M059J (cell line): ENCODE measurements at regions not wholly inside any gene's neighbourhood (a gene's known extent, or its start where the extent isn't known, plus 50 kb on each side); places are given as distances from the start of the nearest gene placed in this dataset.
A peak's percentile ranks its signal among the peaks of the same experiment; 100 is the strongest.
"Not testable (repeated sequence)": the region's sequence is repeated elsewhere in the genome, so short reads cannot be mapped to it uniquely, and the experiment has no call there.

Experiments used
- DNase-seq: peaks from one replicate; pipeline ENCODE4 v3.0.0-alpha.2; 2012; ENCODE audit warnings: low read depth

DNA sequence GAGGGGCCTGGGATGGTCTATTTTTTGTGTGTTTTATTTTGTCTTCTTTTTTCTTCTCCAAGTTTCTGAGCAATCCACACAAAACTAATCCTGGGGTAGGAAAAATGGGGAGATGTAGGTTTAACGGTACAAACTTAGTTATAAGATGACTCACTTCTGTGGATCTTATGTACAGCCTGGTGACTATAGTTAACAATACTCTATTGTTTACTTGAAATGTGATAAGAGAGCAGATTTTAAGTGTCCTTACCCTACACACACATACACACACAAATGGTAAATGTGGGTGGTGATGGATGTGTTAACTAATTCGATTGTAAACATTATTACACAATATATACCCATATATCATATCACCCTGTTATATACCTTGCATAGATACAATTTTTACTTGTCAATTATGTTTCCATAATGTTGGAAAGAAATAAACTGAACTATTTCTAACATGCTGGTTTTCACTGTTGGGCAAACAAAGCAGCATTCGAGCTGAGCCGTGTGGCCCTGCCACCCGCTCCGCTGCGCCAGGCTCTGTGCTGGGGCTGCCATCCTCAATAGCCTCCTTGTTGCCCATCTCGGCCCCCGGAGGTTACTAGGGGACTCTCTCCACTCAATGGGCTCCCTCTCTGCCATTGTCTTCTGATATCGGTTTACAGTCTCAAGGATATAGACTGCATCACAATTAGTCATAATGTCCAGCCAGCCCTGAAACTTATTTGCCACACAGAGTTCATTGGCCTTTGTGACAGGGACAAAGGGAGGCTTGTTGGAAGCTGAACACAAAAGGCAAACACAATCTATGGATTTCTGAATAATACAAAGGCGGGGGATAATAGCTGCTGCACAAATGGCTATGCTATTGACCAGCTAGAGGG is 380.3 kb upstream of the MAF start:
- DNase-seq = no peak

DNA sequence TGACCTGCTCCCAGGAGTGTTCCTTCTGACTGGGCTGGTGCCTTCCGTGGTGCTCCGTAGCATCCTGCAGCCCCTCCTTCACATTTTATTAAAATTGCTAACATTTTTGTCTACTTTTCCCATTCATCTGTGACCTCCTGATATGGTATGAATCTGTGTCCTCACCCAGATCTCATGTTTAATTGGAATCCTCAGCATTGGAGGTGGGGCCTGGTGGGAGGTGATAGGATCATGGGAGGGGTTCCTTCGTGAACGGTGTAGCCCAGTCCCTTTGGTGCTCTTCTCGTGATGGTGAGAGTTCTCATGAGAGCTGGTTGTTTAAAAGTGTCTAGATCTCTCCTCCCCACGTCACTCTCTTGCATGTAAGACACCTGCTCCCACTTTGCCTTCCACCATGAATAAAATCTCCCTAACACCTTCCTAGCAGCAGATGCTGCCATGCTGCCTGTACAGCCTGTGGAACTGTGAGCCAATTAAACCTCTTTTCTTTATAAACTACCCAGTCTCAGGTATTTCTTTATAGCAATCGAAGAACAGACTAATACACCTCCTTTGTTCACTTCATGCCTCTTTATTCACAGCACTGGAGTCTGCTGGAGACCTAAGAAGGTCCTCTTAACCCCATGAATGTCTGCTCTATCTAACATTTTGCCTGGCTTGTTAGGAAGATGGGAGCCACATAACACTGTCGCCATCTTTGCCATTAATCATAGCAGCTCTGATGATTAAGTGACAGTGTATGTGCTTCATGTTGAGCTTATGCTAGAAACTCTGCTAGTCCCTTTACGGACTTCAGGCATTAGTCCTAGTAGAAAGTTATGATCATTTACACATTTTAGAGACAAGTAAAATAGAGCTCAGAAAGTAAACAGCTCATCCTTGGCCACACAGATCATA is 377.7 kb upstream of the MAF start:
- no peak for DNase-seq

DNA sequence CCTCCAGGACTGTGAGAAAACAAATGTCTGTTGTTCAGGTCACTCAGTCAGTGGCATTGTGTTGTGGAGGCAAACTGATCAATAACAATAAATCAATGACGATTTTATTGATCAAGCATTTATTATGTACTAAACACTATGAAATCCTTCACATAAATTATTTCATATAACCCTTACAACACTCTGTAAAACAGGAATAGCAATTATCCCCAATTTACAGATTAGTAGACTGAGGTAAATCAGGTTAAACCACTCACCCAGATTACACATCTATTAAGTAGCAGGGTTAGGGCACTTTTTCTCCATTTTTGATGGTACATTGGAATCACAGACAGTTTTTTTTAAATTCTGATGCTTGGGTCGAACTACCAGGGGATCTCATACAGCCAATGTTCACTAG is 372.8 kb upstream of the MAF start:
- DNase-seq = no peak

DNA sequence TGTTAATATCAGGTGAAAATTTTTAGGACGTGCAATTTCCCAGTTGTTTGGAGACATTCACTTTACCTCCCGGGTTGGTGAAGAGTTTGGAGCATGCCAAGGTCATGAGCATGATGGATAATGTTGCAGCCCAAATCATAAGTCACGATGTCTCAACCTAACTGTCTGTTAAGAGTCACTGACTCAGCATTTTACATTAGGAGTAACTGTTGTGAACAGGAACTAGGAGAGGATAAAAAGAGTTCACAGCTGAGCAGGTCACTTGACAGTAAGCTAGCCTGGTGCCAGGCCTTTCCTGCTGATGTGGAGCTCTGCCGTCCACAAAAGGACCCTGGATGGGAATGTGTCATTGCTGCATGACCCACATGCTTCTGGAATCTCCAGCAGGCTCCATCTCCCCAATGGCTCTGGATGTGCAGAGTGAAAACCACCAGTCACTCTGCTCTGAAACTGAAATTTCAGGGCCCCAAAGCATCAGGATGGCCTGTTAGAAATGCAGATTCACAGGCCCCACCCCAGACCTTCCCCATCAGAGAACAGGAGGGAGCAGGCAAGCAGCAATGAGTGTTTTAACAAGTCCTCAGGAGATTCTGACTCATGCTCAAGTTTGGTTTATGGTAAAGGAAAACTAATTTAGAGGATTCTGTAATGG is 371.6 kb upstream of the MAF start:
- DNase-seq = peak; percentile 9

DNA sequence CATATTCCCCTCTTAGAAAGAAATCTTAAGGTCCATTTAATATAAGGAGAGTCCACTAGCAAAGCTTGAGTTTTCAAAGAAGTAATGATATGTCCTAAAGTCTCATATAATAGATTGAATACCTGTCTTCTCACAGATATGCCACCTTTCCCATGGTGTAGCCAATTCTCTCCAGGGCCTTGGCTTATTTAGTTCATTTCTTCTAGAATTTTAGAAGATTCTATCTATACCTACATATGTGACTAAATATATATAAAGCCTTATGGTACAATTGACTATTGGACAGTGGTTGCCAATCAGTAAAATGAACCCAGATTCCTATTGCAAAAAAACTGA is 370.7 kb upstream of the MAF start:
- no peak for DNase-seq

DNA sequence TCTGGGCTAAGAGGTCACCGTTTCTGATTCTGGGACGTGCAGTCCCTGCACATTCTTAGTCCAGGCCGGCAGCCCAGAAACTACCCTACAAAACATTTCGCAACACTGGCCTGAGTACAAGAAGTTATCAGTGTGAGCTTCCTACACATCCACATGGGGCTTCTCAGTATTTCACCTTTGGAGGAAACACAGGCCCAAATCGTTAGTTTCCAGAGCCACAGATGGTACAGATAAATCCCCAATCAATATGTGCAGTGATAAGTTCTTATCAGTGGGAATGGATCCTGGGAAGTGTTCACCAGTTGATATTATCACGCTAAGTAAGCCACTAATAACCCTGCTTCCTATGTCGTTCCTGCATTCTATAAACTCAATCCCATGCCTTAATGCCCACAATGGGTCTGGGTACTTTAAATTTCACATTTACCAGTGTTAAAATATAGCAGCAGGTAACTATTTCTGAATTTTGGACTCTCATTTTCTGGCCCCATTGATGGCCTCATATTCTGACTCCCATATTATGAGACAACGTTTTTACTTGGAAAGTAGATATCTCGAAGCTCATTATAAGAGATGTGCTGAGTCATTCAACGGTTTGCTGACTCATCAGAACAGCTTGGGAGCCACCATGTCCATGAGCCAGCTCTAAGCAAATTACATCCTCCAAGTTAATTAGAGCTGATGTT is 370.2 kb upstream of the MAF start:
- DNase-seq = peak; percentile 35

DNA sequence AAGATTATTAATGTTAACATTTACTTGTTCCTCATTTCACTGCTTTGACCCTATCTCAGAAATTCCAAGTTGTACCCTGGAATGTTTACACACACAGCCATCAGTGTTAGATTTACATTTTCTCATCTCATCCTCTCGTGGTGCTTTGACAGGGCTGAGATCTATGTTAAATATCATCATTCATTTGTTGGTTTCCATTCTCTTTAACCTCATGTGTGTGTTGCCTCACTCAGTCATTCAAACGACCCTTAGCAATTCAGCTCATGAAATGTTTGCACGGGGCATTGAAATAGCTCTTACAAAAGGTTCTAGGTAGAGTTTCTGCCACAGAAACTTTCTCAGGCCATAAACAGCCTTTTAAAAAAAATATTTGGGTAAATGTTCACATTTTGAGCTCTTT is 369.6 kb upstream of the MAF start:
- no peak for DNase-seq

DNA sequence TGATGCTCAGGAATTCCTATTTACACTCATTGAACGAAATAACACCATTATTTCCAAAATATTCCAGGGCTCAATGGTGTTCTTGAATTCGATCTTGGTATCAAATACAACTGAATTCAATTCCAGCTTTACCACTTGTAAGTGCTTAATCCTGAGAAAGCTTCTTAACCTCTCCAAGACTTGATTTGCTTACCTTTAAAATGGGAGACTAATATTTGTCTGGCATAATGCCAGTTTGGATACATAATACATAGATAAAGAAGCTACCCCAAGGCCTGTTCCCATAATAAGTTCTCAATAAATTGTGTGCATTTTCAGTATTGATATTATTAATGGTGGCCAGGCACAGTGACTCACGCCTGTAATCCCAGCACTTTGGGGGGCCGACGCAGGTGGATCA is 368.9 kb upstream of the MAF start:
- no peak for DNase-seq

DNA sequence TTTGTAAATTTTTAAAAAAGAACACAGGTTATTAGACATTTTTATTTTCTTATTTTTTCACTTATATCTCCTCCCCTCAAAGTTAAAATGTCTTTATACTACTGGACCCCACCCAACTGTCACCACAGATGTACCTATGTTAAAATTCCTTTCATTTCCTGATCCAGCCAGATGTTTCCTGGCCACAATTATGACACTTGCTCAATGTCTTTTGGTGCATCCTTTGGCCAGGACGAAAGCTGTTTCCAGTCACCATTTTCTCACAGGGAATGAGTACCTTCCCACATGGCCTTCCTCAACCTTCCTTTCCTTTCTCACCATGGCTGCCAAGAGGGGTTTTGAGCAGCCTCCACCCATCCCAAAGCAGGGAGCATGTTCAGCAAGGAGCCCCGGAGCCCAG is 365.7 kb upstream of the MAF start:
- no peak for DNase-seq

DNA sequence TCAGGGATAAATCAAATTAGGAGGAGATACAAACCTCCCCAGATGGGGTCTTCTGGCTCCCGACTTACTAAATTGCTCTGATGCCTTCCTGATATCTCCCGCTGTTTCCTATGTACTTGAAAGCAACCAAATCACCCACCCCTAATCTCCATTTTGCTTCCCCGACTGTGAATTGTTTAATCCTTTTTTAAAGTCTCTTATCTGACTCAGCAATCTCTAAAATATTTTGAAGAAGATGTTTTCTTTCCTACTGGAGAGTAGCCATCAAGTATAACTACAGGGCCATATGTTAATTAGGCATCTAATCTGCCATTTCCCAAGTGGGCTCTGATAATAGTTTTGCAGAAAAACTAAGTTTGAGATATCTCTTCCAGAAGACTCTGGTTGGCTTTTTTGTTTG is 365.2 kb upstream of the MAF start:
- DNase-seq = no peak

DNA sequence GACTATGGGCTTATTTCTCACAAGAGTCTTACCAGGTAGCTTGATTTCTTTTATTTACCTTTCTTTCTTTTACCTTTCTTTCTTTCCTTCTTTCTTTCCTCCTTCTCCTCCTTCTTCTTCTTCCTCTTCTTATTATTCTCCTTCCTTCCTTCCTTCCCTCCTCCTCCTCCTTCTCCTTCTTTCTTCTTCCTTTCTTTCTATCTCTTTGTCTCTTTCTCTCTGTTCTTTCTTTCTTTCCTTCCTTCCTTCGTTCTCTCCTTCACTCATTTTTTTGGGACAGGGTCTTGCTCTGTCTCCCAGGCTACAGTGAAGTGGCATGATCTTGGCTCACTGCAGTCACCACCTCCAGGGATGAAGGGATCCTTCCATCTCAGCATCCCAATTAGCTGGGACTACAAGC is 363.6 kb upstream of the MAF start:
- DNase-seq = no peak

DNA sequence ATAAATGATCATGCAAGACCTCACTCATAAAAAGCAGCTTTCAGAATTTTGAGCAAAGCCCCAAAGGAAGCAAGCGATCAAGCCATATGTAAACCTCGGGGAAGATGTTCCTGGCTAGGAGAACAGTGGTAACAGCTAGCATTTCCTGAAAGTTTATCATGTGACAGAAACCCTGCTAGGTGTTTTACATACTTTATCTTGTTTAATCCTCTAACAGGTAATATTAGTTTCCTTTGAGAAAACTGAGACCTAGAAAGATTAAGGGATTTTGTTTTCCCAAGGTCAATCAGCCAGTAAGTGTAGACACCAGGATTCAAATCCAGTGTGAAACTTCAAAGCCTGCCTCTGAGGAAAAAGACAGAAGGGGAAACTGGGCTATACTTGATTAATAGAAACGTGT is 362.4 kb upstream of the MAF start:
- no peak for DNase-seq

DNA sequence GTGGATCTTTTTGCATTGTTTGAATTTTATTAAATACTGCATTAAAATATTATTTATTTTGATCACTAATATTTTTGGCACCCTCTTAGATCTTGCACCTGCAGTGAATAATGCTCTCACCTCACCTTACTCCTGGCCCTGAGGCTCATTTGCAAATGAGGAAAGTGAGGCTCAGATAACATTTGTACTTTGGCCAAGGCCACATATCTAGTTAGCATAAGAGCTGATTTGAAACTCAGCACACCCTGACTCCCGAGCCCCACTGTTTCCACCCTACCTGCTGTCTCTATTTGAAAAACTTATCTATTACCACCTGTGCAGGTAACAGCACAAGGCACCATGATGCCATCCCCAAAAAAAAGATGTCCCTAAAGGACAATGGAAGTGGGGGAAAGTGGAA is 358.7 kb upstream of the MAF start:
- DNase-seq = no peak

DNA sequence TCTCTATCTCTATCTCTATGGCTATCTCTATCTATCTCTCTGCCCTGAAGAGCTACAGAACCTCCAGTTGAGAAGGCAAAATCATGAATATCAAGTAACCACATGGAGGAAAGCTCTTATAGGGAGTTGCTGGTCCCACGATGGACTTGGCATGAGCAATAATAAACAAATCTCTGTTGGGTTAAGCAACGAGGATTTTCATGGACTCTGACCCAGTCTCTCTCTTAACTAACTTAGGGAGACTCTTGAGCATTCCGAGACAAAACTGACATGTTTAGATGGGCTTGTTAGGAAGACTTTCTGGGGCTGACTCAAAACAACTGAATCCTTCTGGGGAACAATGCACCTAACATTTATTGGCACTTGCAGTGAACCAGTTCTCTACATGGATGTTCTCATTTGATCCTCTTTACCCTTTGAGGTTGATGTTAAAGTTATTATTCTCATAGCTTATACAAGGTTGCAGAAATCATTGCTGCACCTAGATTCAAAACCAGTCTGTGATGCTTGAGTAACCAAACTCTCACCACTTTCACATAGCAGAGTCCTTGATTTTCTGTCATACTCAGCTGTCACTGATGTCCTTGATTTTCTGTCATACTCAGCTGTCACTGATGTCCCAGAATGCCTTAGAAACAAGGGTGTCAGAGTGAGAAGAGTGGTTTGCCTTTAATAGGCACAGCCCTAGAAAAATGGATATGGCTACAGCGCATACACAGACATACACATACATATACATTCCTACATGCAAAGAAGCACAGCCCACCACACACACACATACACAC is 354.6 kb upstream of the MAF start:
- DNase-seq = no peak

DNA sequence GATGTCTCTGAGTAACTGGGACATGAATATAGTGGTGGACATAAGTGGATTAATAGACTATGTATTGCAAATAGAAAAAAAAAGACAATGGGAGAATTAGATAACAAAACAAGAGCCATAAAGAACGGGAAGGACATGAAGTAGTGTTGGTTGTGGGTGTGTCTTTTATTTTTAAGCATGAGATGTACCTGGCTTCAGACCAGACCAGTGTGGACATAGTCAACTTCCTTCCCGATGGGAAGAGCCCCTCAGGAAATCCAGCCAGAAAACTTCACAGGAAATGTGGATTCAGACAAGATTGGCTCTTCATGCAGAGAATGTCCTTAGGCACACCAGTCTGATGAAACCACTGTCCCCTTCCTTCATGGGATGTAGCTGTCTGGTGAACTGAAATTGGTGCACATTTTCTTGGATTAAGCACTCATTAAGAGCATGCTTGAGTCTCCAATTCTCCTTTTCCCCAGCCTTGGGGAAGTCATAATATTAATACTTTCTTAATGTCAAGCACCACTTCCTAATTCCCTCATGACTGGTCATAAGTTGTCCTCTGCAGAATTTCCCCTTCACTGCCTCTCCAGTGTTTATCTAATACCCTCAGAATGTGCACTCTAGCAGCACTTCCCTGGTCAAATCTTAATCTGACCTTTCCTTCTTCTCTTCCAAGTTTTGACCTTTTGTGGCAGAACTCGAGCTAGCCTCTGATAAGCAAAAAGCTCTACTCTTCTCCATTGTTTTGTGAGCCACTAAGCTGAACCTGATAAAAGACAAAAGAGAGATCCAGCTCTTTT is 350.6 kb upstream of the MAF start:
- DNase-seq = no peak

DNA sequence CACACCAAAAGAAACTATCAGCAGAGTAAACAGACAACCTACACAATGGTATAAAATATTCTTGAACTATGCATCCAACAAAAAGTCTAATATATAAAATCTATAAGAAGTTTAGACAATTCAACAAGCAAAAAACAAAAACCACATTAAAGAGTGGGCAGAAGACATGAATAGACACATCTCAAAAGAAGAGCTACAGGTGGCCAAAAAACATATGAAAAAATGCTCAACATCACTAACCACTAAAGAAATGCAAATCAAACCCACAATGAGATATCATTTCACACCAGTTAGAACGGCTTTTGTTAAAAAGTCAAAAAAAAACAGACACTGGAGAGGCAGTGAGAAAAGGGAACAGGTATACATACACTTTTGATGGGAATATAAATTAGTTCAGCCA is 348.9 kb upstream of the MAF start:
- no peak for DNase-seq

DNA sequence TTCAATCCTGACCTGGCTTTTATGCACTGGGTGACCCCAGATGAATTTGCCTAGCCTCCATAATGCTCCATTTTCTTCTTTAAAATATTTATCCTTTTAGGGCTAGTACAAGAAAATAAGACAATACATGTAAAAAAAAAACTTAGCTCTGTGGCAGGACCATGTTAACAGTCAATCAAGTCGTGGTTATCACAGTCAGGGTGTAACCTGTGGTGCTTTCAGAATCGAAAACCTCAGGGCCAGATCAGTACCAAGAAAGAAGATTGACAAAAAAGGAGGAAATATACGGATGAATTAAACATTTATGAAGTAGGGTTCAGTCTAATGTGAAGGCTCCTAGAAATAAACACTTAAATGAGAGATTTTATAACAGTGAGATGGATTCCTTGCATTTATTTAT is 347.2 kb upstream of the MAF start:
- DNase-seq = no peak

DNA sequence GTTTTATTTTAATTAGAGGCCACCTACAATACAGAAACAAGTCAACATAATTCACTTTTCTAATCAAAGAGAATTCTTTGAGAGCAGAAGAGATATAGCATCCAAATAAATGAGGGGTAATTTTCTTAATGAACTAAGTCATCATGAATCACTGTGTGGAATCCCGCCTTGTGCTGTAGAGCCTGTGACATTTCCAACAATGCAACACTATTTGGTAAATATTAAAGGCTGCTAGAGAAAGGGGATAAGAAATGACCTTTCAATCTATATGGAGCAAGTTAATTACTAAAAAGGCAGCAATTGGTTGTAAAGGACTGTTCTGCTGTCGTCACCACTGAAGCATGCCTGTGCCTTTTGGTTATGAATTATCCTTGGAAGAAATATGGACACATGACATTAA is 345.7 kb upstream of the MAF start:
- DNase-seq = no peak

DNA sequence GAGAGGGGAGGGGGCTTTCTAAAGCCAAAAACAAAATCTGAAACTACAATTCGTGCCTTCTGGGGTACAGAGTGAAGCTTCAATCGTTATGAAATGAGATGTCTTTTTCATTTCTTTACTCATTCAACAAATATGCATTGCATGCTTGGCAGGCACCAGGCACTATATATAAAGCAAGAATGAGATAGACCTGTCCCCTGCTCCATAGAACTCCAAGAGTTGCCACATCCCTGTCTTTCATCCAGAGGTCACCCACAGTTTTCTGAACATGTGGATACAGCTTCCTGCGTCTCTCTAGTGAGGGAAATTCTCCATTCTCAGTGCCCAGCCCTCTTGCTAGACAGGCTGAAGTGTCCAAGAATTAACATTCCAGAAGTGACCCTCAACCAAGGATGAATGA is 343.2 kb upstream of the MAF start:
- DNase-seq = no peak

DNA sequence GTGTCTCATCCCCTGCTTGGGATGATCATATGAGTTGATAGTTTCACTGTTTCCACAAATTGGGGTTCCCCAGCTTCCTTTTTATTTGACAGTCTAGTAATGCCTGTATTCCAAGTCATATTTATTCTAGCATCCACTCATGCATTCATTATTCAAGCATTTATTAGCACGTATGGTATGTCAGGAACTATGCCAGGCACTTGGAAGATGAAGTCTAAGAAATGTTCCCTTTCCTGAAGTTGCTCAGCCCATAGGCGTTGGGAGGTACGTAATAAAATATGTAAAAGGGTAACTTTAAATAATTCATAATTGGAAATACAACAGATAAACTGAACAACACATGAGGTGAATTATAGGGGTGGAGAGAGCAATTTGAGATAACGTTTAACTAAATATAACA is 338.0 kb upstream of the MAF start:
- no peak for DNase-seq

DNA sequence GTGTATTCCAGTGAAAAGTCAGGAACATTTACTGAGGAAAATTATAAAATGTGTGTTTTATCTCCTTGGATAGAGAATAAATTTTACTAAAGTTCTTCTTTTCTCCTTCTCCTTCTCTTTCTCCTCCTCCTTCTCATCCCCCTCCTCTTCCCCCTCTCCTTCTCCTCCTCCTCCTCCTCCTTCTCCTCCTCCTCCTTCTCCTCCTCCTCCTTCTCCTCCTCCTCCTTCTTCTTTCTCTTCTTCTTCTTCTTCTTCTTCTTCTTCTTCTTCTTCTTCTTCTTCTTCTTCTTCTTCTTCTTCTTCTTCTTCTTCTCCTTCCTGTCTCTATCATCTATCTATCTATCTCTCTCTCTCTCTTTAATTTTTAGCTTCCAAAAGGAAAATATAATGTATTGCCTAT is 337.1 kb upstream of the MAF start:
- DNase-seq = not testable (repeated sequence)
